CD14-positive monocyte (primary cell): ENCODE measurements at regions not wholly inside any gene's neighbourhood (a gene's known extent, or its start where the extent isn't known, plus 50 kb on each side); places are given as distances from the start of the nearest gene placed in this dataset.

Experiments
- DNase-seq, 3 donors: peaks; one replicate each; pipeline ENCODE4 v3.0.0-alpha.2; 2011 to 2022
- H2AFZ ChIP-seq: 2 replicates; pipeline ENCODE4 v1.6.0; 2012; ENCODE audit warnings: mild to moderate bottlenecking, low read depth, low read length, inconsistent platforms; ENCODE audit not compliant: insufficient read depth, poor library complexity, severe bottlenecking
- H3K27ac ChIP-seq, 2 donors: 1 replicate in 1 of 2; 2 replicates in 1 of 2; pipeline ENCODE4 v1.5.1; 2012 to 2013; ENCODE audit warnings: low read length in 2 of 2, control low read depth in 1 of 2, inconsistent platforms in 1 of 2, low read depth in 1 of 2, mild to moderate bottlenecking in 1 of 2
- H3K27me3 ChIP-seq, 2 donors: one replicate each; pipeline versions ENCODE4 v1.6.0 to v1.6.1; 2011 to 2013; ENCODE audit warnings: low read length in 2 of 2; ENCODE audit not compliant: control insufficient read depth in 2 of 2, insufficient read depth in 2 of 2
- H3K36me3 ChIP-seq, 2 donors: replicated peaks in 1 of 2; 1 replicate in 1 of 2; 2 replicates in 1 of 2; pipeline versions ENCODE4 v1.5.1 to v1.6.1; 2012 to 2013; ENCODE audit warnings: low read length in 2 of 2, control low read depth in 1 of 2, inconsistent platforms in 1 of 2, mild to moderate bottlenecking in 1 of 2; ENCODE audit not compliant: insufficient read depth in 2 of 2, control insufficient read depth in 1 of 2
- H3K4me1 ChIP-seq, 2 donors: 1 replicate in 1 of 2; 2 replicates in 1 of 2; pipeline versions ENCODE4 v1.5.1 to v1.6.1; 2012 to 2013; ENCODE audit warnings: low read length in 2 of 2, control low read depth in 1 of 2, inconsistent platforms in 1 of 2, mild to moderate bottlenecking in 1 of 2, moderate library complexity in 1 of 2; ENCODE audit not compliant: insufficient read depth in 2 of 2, control insufficient read depth in 1 of 2
- H3K4me2 ChIP-seq: replicated peaks from 2 replicates; pipeline ENCODE3; 2012; ENCODE audit warnings: low read length, moderate library complexity, mild to moderate bottlenecking; ENCODE audit not compliant: poor library complexity, severe bottlenecking; ENCODE audit errors: extremely low read depth
- H3K4me3 ChIP-seq, 3 experiments: fragments of 200-600 bp in 1 of 3; sonication (generic) in 1 of 3; replicated peaks in 1 of 3; 1 replicate in 2 of 3; 2 replicates in 1 of 3; pipeline ENCODE4 v1.5.1; 2011 to 2013; ENCODE audit warnings: low read length in 3 of 3, mild to moderate bottlenecking in 3 of 3, control low read depth in 2 of 3, low read depth in 2 of 3, inconsistent platforms in 1 of 3, moderate library complexity in 1 of 3
- H3K79me2 ChIP-seq: 2 replicates; pipeline ENCODE4 v1.6.0; 2012; ENCODE audit warnings: mild to moderate bottlenecking, control low read depth, inconsistent platforms, low read length, moderate library complexity; ENCODE audit not compliant: insufficient read depth
- H3K9ac ChIP-seq: 2 replicates; pipeline ENCODE4 v1.6.0; 2017; ENCODE audit warnings: low read length, mild to moderate bottlenecking; ENCODE audit not compliant: insufficient read depth, poor library complexity, severe bottlenecking
- H3K9me3 ChIP-seq, 2 donors: replicated peaks in 1 of 2; 1 replicate in 1 of 2; 2 replicates in 1 of 2; pipeline versions ENCODE4 v1.5.1 to v1.6.1; 2012 to 2013; ENCODE audit warnings: low read length in 2 of 2, control low read depth in 1 of 2; ENCODE audit not compliant: control insufficient read depth in 1 of 2, insufficient read depth in 1 of 2
- H4K20me1 ChIP-seq: 2 replicates; pipeline ENCODE4 v1.6.0; 2012; ENCODE audit warnings: mild to moderate bottlenecking, low read length, control low read depth, moderate library complexity; ENCODE audit not compliant: insufficient read depth
- H3K27ac Mint-ChIP-seq, 7 donors: one replicate each; pipeline ENCODE4 v1.8.0; 2020; ENCODE audit warnings: mild to moderate bottlenecking in 7 of 7, mixed read lengths in 7 of 7, moderate library complexity in 6 of 7, inconsistent platforms in 2 of 7
- H3K27me3 Mint-ChIP-seq, 3 donors: one replicate each; pipeline ENCODE4 v1.8.0; 2021 to 2022; ENCODE audit warnings: low read depth in 3 of 3, mild to moderate bottlenecking in 3 of 3, mixed read lengths in 3 of 3, moderate library complexity in 3 of 3, inconsistent platforms in 1 of 3
- H3K36me3 Mint-ChIP-seq, 2 donors: one replicate each; pipeline ENCODE4 v1.8.0; 2020; ENCODE audit warnings: mixed read lengths in 2 of 2, inconsistent platforms in 1 of 2, mild to moderate bottlenecking in 1 of 2
- H3K4me1 Mint-ChIP-seq: one replicate; pipeline ENCODE4 v1.8.0; 2020; ENCODE audit warnings: mild to moderate bottlenecking, mixed read lengths
- H3K4me3 Mint-ChIP-seq, 2 donors: one replicate each; pipeline ENCODE4 v1.8.0; 2020; ENCODE audit warnings: mild to moderate bottlenecking in 2 of 2, mixed read lengths in 2 of 2, moderate library complexity in 1 of 2
- H3K9me3 Mint-ChIP-seq, 7 donors: one replicate each; pipeline ENCODE4 v1.8.0; 2020 to 2022; ENCODE audit warnings: mixed read lengths in 7 of 7, mild to moderate bottlenecking in 6 of 7, moderate library complexity in 6 of 7, inconsistent platforms in 2 of 7
- WGBS: methylation state at CpG from one replicate; pipeline ENCODE4 v1.1.5; 2013; ENCODE audit warnings: missing lambda C conversion rate; ENCODE audit not compliant: insufficient coverage; 5-methylcytosine and 5-hydroxymethylcytosine counted together
- intact Hi-C, 2 donors: fragments of 100-400 bp; cut with micrococcal nuclease; formaldehyde crosslinking; loops; one replicate each; pipeline versions ENCODE4 v1.15.0 to v1.15.1; 2023
- TF ChIP-seq, protein P1 (sequence below): fragments of 200-600 bp; IDR thresholded peaks from one replicate; pipeline ENCODE4 v1.8.0; 2022; ENCODE audit warnings: antibody characterized with exemption, mild to moderate bottlenecking

DNA sequence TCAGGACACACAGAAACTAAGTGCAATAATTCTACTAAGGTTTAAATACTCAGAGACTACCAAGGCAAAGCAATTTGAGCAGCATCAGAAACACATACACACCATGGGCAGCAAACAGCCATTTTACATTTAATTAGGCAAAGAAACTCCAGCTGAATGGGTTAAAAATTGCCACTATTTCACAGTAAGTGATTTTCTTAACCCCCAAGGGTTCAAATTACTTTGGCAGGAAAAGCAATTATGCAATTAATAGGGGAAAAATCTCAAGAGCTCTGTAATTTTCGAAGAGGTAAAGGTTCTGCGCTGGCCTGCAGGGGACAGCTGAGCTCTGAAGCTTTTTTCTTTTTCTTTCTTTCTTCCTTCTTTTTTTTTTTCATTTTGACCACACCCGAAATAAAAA is 206.2 kb upstream of the RRP15 start:
- intact Hi-C loops = no loop called here

GRCh38 chr1:218079347-218079746 is 205.7 kb upstream of the RRP15 start:
- Mint-ChIP-seq H3K4me3 (no peak overlapping the region), H3K36me3 (no peaks in the 10 kb centered on the region), H3K9me3 (peaks cover 0 to 5% (median 4%) of the 10 kb centered on the region in 7 donors), H3K27me3 (peaks cover 0 to 3% (median 0%) of the 10 kb centered on the region in 3 donors), H3K4me1 (no peaks in the 10 kb centered on the region), H3K27ac (no peak overlapping the region)
- TF ChIP-seq, protein P1, sequence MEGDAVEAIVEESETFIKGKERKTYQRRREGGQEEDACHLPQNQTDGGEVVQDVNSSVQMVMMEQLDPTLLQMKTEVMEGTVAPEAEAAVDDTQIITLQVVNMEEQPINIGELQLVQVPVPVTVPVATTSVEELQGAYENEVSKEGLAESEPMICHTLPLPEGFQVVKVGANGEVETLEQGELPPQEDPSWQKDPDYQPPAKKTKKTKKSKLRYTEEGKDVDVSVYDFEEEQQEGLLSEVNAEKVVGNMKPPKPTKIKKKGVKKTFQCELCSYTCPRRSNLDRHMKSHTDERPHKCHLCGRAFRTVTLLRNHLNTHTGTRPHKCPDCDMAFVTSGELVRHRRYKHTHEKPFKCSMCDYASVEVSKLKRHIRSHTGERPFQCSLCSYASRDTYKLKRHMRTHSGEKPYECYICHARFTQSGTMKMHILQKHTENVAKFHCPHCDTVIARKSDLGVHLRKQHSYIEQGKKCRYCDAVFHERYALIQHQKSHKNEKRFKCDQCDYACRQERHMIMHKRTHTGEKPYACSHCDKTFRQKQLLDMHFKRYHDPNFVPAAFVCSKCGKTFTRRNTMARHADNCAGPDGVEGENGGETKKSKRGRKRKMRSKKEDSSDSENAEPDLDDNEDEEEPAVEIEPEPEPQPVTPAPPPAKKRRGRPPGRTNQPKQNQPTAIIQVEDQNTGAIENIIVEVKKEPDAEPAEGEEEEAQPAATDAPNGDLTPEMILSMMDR = no peak
- Histone ChIP-seq H3K9ac (no peak overlapping the region), H3K9me3 (peaks cover 0 to 4% of the 10 kb centered on the region in 2 donors), H3K4me2 (no peak overlapping the region), H3K79me2 (no peaks in the 10 kb centered on the region), H4K20me1 (no peaks in the 10 kb centered on the region), H3K36me3 (no peaks in the 10 kb centered on the region), H3K27ac (no peak overlapping the region), H3K27me3 (no peaks in the 10 kb centered on the region), H3K4me1 (no peaks in the 10 kb centered on the region), H3K4me3 (no peak overlapping the region), H2AFZ (no peak overlapping the region)
- intact Hi-C loops = no loop called here
- no peak for DNase-seq
- no CpG with 5 or more reads among the region's 4 CpGs for WGBS

More for the DNA sequence above, 206.2 kb upstream of the RRP15 start:
- Histone ChIP-seq H3K9me3 (peaks cover 3 to 4% of the 10 kb centered on the region in 2 donors), H4K20me1 (no peaks in the 10 kb centered on the region), H3K9ac (no peak overlapping the region), H3K4me3 (no peak overlapping the region), H2AFZ (no peak overlapping the region), H3K36me3 (no peaks in the 10 kb centered on the region), H3K79me2 (no peaks in the 10 kb centered on the region), H3K27ac (no peak overlapping the region), H3K27me3 (no peaks in the 10 kb centered on the region), H3K4me1 (no peaks in the 10 kb centered on the region), H3K4me2 (no peak overlapping the region)
- WGBS = no CpG with 5 or more reads among the region's 3 CpGs
- H3K27me3 Mint-ChIP-seq = peaks cover 0 to 3% (median 0%) of the 10 kb centered on the region in 3 donors
- no peak overlapping the region for H3K4me3 Mint-ChIP-seq
- TF ChIP-seq, protein P1 = no peak
- H3K27ac Mint-ChIP-seq = no peak overlapping the region
- H3K36me3 Mint-ChIP-seq = no peaks in the 10 kb centered on the region
- H3K4me1 Mint-ChIP-seq = no peaks in the 10 kb centered on the region
- no peak for DNase-seq
- H3K9me3 Mint-ChIP-seq = peaks cover 0 to 7% (median 5%) of the 10 kb centered on the region in 7 donors
